ENCODE measurements at regions not wholly inside any gene's neighbourhood (a gene's known extent, or its start where the extent isn't known, plus 50 kb on each side); places are given as distances from the start of the nearest gene placed in this dataset.

- Histone ChIP-seq H3K27ac (no peak overlapping the region), H3K4me3 (no peak overlapping the region), H3K27me3 (no peaks in the 10 kb centered on the region), H3K9me3 (no peaks in the 10 kb centered on the region), H3K4me1 (peaks cover 0 to 15% (median 4%) of the 10 kb centered on the region in 9 donors), H3K36me3 (no peaks in the 10 kb centered on the region)
- no peak for TF ChIP-seq CTCF (IDR thresholded peaks at IDR 0.05)
- 94% methylated on average over 5 of the region's 5 CpGs for WGBS, 2 donors
- ATAC-seq (no peak), DNase-seq (no peak)
- intact Hi-C loops (cut with DNase I) = no loop called here
These were observed 163.1 kb upstream of the PKDCC start for GRCh38 chr2:41884718-41885117.

DNA sequence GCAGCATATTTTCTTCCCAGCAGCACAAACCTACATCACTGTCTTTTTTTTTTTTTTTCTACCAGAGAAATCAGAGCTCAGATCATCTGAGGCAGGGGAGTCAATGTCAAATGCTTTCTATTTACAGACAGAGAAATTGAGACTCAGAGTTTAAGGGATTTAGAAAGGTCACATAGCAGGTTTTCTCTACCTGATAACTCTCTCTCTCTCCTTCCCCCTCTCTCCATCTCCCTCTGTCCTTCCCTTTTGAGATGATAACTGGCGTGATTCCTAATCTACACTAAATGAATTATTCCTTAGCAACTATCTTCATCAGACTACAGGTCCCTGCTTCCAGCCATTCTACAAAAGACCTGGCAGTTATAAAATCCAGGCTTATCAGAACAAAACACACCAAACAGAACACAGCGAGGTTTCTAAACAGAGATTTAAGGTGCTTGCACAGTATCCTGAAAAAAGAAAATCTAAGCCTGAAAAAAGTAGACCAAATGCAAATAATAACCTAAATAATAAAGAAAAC, 161.6 kb upstream of the PKDCC start:
- 61 to 77% methylated on average over 2 of the region's 2 CpGs for WGBS, 2 donors
- H3K4me3 ChIP-seq = no peak overlapping the region
- no peaks in the 10 kb centered on the region for H3K27me3 ChIP-seq
- H3K36me3 ChIP-seq = no peaks in the 10 kb centered on the region
- TF ChIP-seq CTCF (IDR thresholded peaks at IDR 0.05) = no peak
- DNase-seq = no peak
- H3K9me3 ChIP-seq = no peaks in the 10 kb centered on the region
- intact Hi-C loops (cut with DNase I) = no loop called here
- peaks cover 0 to 12% (median 0%) of the 10 kb centered on the region in 9 donors for H3K4me1 ChIP-seq
- no peak for ATAC-seq
- no peak overlapping the region for H3K27ac ChIP-seq

DNA sequence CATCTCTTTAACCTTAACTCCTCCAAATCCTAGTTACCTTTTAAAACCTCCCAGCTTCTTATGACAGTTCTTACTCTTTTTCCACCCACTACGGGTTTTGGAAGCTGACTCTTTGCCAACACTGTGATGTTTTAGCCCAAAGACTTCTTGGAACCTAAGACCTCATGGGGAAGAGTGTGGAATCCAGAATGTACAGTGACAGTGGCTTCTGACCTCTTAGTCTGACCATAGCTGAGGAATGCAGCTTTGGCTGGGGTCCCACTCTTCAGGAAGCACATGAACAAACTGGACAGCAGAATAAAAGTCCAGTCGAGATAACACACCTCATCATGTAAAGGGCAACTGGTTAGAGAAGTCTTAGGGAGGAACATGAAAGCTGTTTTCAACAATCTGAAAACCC, 161.1 kb upstream of the PKDCC start:
- DNase-seq = no peak
- Histone ChIP-seq H3K27ac (no peak overlapping the region), H3K9me3 (no peaks in the 10 kb centered on the region), H3K36me3 (no peaks in the 10 kb centered on the region), H3K4me3 (no peak overlapping the region), H3K4me1 (peaks cover 0 to 12% (median 0%) of the 10 kb centered on the region in 9 donors), H3K27me3 (no peaks in the 10 kb centered on the region)
- TF ChIP-seq CTCF (IDR thresholded peaks at IDR 0.05) = no peak
- intact Hi-C loops (cut with DNase I) = no loop called here
- WGBS, 2 donors = 28 to 44% methylated on average over 2 of the region's 2 CpGs
- ATAC-seq = no peak

DNA sequence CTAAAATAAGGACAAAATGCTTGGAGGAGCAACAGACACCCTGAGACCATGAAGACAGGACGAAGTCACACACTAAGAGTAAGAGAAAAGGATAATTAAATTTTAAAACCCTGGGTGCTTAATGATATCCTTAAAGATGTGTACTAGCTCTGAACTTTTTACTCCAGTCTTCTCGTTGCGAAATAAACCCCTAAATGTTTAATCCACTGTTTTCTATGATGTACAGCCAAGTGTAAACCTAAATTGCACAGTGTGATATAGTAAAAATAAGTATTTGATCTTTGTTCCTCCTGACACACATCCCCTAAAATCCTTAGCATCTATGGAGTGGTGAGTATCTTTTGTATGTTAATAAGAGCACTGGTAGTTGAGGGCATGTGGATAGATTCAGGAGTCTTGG, 157.5 kb upstream of the PKDCC start:
- no peaks in the 10 kb centered on the region for H3K27me3 ChIP-seq
- ATAC-seq (no peak), DNase-seq (no peak)
- no peaks in the 10 kb centered on the region for H3K36me3 ChIP-seq
- H3K4me3 ChIP-seq = no peak overlapping the region
- WGBS, 2 donors = 96 to 100% methylated on average over 3 of the region's 3 CpGs
- no peak overlapping the region for H3K27ac ChIP-seq
- no peak for TF ChIP-seq CTCF (IDR thresholded peaks at IDR 0.05)
- H3K4me1 ChIP-seq = peaks cover 0 to 12% (median 0%) of the 10 kb centered on the region in 9 donors
- no peaks in the 10 kb centered on the region for H3K9me3 ChIP-seq
- intact Hi-C loops (cut with DNase I) = no loop called here

Measured in heart right ventricle (tissue), 16 donors.